Peyer's patch (tissue), 4 donors: ENCODE measurements at regions not wholly inside any gene's neighbourhood (a gene's known extent, or its start where the extent isn't known, plus 50 kb on each side); places are given as distances from the start of the nearest gene placed in this dataset.

Source experiments
- POLR2A ChIP-seq, 2 donors: fragments of 450-650 bp; IDR thresholded peaks; one replicate each; pipeline ENCODE4 v1.5.1; 2017; ENCODE audit warnings: antibody characterized with exemption in 2 of 2, mild to moderate bottlenecking in 2 of 2, moderate library complexity in 2 of 2
- TF ChIP-seq, protein P1 (sequence below), 6 experiments: fragments of 450-650 bp in 4 of 6; fragments of 200-600 bp in 2 of 6; sonication (generic) in 1 of 6; IDR thresholded peaks; one replicate each; pipeline ENCODE4 v1.5.1; 2017 to 2019; ENCODE audit warnings: antibody characterized with exemption in 6 of 6, mild to moderate bottlenecking in 3 of 6, moderate library complexity in 1 of 6

DNA sequence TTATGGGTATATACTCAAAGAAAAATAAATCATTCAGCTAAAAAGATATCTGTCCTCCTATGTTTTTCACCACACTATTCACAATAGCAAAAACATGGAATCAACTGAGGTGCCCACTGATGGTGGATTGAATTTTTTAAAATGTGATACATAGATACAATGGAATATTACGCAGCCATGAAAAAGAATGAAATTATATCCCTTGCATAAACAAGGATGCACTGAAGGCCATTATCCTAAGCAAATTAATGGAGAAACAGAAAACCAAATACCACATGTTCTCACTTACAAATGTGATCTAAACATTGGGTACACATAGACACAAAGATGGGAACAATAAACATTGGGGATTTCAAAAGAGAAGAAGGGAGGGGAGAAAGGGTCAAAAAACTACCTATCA is 964.2 kb upstream of the IGFBP7 start:
- TF ChIP-seq POLR2A (IDR thresholded peaks at IDR 0.05) = no peak
- TF ChIP-seq, protein P1, sequence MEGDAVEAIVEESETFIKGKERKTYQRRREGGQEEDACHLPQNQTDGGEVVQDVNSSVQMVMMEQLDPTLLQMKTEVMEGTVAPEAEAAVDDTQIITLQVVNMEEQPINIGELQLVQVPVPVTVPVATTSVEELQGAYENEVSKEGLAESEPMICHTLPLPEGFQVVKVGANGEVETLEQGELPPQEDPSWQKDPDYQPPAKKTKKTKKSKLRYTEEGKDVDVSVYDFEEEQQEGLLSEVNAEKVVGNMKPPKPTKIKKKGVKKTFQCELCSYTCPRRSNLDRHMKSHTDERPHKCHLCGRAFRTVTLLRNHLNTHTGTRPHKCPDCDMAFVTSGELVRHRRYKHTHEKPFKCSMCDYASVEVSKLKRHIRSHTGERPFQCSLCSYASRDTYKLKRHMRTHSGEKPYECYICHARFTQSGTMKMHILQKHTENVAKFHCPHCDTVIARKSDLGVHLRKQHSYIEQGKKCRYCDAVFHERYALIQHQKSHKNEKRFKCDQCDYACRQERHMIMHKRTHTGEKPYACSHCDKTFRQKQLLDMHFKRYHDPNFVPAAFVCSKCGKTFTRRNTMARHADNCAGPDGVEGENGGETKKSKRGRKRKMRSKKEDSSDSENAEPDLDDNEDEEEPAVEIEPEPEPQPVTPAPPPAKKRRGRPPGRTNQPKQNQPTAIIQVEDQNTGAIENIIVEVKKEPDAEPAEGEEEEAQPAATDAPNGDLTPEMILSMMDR (IDR thresholded peaks at IDR 0.05) = no peak
